Epithelial cell of proximal tubule (primary cell): ENCODE measurements at regions not wholly inside any gene's neighbourhood (a gene's known extent, or its start where the extent isn't known, plus 50 kb on each side); places are given as distances from the start of the nearest gene placed in this dataset.

Experiments
- DNase-seq: peaks from one replicate; pipeline ENCODE4 v3.0.0-alpha.2; 2011; ENCODE audit warnings: low read depth
- H3K4me3 ChIP-seq: 2 replicates; pipeline ENCODE4 v1.5.1; 2011; ENCODE audit warnings: low read depth, mild to moderate bottlenecking, low read length
- CTCF ChIP-seq: conservative IDR thresholded peaks from 2 replicates; pipeline ENCODE4 v1.5.1; 2012; ENCODE audit warnings: low read depth, mild to moderate bottlenecking, low read length

GRCh38 chr16:14368399-14368798, 261.7 kb downstream of the PARN start:
- no peak for TF ChIP-seq CTCF
- no peak for DNase-seq
- H3K4me3 ChIP-seq, result no peak overlapping the region

GRCh38 chr16:14366974-14367707, 262.9 kb downstream of the PARN start:
- no peak for TF ChIP-seq CTCF
- no peak for DNase-seq
- no peak overlapping the region for H3K4me3 ChIP-seq

- H3K4me3 ChIP-seq, result no peak overlapping the region
- TF ChIP-seq CTCF, result no peak
- DNase-seq, result no peak
Measured at GRCh38 chr16:14366447-14366846, 263.6 kb downstream of the PARN start.

GRCh38 chr16:14365200-14365851, 264.7 kb downstream of the PARN start:
- DNase-seq, result no peak
- no peak overlapping the region for H3K4me3 ChIP-seq
- no peak for TF ChIP-seq CTCF

- H3K4me3 ChIP-seq, result no peak overlapping the region
- peak; percentile 78 for DNase-seq
- no peak for TF ChIP-seq CTCF
Measured at GRCh38 chr16:14364386-14365199, 265.5 kb downstream of the PARN start.

GRCh38 chr16:14364112-14364385, 266.0 kb downstream of the PARN start:
- DNase-seq, result no peak
- TF ChIP-seq CTCF, result no peak
- H3K4me3 ChIP-seq, result no peak overlapping the region
